Left renal pelvis (tissue), 4 donors: ENCODE measurements at regions not wholly inside any gene's neighbourhood (a gene's known extent, or its start where the extent isn't known, plus 50 kb on each side); places are given as distances from the start of the nearest gene placed in this dataset.

Experiments used
- DNase-seq, 4 donors: peaks; one replicate each; pipeline ENCODE4 v3.0.0-alpha.2; 2013; ENCODE audit warnings: low read depth in 4 of 4, low spot score in 3 of 4

- no peak for DNase-seq
Measured at GRCh38 chr4:3364634-3365314, 72.0 kb downstream of the RGS12 start.

DNA sequence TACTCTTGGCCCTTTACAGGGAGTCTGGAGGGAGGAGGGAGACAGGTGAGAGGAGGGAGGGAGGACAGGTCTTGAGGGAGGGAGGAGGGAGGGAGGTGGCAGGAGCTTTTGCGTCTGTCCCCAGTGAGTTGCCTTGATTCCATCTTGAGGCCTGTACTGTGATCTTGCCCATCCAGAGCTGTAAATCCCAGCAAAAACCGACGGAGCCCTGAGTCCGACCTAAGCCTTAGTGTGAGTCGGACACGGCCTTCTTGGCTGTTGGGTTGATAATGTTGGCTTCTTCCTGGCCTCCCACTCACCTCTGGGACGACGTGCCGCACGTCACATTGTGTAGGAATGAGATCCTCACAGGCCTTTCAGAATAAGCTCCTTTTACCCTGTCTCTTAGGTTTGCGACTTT lies 72.5 kb downstream of the RGS12 start:
- no peak for DNase-seq

DNA sequence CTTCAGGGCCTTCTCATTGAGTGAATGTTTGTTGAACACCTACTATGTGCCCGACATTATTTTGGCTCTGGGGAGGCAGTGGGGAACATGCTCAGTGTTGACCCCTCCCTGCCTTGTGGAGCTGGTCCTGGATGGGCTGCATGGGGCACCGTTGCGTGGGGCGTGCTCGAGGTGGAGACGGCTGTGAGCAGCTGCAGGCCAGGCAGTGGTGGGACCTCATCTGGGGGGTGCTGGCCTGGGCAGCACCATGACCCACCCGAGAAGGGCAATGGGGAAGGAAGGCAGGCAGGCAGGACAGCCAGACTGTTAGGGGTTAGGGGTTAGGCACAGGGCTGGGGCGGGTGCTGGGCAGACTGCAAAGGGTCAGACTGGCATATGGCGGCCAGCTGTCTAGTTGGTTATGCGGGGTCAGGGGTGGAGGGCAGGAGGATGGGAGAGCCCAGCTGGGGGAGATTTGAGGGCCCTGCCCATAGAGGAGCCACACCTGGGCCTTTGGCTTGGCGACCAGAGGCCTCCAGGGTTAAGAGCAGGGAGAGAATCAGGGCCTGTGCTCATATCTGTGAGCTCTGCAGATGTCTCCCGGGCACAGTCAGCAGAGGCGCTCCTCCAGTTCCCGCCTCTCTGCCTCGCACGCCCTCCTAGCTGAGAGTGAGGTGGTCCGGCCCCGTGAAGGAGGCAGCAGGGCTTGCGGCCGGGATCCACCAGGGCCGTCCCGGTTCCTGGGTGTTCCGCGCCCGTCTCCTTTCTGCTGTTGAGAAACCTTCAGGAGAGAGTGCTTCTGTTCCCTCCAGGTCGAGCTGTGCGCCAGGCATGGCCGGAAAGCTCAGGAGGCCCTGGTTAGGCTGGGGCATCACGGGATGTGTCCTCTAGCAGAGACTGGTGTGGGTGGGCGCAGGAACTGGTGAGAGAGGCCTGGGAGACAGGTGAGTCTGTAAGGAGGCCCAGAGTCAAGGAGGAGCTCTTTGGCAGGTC lies 73.3 kb downstream of the RGS12 start:
- DNase-seq = no peak

DNA sequence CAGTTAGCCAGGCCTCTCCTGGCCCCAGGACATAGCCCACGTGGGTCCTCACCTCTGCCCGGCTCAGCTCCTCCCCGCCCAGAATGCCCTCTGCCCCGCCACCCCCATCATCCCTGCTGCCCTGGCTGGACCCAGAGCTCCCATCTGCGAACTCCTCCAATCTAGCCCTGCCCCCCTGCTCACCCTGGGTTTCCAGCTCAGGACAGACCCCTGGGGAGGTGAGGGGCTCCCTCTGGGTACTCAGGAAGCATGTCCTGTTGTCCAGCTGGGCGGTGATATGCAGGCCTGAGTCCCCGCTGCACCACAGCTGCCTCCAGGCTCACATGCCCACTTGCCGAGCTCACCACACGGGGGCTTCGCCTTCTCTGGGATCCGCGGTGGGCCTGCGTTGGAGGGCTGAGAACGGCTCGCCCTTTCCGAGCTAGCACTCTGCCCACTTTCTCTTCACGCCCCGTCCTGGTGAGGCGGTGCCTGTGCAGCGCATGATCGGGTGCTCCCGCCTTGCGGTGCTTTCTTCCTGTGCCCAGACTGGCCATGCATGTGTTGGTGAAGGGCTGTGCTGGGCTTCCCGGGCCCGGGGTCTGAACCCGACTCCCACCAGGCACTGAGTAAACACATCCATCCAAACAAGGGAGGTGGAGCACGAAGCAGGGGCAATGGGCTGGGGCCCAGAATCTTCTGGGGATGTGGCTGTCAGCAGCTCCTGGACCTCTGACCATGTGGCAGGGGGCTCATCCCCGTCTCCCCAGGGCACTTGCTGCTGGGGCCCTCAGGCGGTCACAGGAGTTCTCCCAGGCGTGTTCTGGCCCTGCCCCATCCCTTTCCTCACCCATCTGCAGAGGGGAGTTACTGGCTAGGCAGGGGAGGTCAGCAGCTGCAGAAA lies 74.3 kb downstream of the RGS12 start:
- DNase-seq = no peak

DNA sequence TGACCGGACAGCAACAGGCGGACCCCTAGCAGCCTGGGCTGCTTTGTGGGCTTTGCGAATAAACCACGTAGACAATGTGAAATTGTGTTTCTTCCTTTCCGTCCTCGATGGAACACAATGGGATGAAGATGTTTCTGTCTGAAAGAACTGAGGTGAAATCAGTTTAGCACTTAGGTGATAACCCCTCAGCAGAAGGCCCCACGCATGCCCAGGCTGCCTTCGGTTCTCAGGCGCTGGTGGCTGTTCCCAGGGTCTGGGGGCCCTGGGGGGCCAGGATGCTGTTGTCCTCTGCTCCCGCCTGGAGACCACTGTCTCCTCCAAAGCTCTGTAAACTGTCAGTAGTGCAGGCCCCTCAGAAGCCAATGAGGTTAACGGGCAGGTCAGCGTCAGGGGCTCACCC lies 73.9 kb upstream of the HGFAC start:
- DNase-seq = no peak

DNA sequence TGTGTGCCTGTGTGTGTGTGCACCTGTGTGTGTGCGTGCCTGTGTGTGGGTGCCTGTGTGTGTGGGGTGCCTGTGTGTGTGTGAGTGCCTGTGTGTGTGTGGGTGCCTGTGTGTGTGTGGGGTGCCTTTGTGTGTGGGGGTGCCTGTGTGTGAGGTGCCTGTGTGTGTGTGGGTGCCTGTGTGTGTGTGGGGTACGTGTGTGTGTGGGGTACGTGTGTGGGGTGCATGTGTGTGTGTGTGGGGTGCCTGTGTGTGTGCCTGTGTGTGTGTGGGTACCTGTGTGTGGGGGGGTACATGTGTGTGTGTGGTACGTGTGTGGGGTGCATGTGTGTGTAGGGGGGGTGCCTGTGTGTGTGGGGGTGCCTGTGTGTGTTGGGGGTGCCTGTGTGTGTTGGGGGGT lies 73.4 kb upstream of the HGFAC start:
- DNase-seq = no peak

DNA sequence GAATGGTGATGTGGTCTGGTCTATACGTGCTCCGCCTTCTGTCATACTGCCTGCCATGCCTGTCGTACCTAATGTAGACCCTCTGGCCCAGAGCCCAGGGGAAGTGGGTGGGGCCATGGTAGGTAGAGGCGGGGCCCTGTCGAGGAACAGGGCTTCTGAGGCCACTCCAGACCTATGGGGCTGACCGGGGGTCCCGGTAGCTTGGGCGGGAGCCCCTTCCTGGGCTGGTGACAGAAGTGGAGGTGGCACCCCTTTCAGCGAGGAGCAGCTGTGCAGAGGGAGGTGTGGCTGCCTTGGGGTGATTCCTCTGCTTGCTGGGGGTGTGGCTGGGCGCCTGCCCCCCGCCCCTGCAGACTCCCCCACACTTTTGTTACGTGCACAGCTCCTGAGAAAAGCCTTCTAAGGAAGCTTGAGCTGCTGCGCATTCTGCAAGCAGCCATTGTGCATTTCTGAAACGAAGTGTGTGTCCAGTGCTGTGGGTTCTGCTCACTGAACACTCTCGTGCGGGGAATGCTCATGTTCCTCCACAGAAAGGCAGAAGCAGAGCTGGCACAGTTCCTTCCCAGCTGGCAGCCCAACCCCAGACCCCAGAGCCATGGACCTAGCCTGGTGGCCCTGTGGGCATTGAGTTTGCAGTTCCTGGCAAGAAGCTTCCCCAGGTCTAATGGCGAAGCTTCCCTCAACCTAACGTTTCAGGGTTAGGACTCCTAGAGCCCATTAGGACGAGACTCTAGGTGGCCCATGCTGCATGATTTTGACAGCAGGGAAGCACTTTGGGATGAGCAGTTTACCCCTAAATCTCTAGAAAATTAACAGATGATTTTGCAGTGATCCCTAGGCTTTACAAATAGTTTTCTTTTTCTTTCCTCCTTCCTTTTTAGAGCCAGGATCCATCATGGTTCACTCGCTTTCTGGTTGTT lies 72.7 kb upstream of the HGFAC start:
- DNase-seq = no peak

DNA sequence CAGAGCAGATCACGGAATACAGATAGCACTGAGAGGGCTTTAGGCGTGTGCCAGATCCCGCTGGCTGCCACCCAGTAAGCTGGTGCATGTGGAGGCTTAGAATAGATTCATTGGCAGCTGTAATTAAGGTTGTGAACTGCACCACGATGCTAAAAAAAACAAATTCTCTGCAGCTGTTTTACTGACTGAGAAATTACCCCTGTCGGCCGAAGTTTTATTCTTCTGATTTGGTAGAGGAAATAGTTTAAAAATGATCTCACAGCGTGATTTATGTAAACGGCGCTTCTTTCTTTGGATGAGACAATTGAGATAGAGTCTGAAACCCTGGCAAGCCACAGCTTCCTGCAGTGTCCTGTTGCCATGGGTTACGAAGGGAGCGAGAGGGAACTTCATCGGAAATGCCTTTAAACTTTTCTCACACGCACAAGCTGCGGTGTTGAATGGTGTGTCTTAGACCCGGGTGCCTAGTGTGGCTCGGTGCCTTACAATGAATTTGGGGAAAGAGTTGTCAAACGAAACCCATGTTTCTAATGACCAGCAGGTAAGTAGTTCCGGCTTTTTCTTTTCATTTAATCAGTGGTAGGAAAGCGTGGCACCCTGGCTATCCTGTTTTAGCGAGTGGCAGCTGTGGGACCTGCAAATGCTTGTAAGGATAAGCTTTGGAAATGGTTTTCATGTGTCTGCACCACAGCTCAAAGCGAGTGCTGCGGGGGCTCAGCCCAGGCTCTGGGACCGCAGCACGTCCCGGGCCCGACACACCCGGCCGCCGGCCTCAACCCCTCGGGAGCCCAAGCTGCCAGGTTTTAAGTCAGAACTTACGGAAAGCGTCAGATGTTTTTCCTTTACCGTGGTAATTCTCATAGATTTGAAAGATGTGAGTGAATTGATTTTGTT lies 71.7 kb upstream of the HGFAC start:
- DNase-seq = peak in 1 of 4 donors; percentile 48

DNA sequence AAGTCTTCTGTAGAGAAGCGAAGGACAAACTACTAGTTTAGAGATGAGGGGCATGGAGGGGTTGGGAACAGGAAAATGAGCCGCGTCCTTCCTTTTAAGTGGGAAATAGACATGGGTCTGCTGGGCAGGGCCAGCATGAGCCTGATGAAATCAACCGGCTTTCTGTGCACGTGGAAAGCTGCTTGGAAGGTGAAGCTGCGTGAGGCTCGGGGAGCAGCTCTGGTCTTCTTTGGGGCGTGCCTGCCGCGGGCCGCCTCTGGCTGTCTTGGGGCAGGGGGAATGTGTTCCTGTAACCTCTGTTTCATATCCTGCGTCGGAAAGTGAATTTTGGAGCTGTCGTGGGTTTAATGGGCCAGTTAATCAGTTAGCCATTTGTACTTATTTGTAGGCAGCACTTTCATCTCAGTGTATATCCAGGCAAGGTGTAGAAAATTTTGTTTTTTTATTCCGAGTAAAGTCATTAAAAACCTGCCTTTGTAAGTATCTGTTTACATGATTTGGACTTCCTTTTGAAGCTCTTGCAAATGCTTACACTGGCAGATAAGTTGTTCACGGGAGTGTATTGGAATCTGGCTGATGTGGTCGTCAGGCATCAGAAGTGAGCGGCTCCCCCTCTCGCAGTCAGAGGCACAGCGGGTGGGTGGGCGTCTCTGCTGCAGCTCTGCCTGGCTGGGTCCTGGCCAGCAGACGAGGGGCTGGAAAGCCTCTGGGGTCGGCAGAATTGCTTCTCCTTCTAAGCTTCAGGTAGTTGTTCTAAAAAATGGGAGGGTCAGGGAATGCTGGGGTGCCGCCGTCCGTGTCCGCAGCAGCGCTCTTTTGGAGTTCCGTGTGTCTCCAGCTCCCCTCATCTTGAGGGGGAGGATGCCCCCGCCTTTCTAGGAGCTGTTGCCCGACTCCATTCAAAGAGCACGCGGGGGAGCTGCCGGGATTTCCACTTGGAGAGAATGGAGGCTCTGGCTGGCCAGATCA lies 70.5 kb upstream of the HGFAC start:
- peak in 1 of 4 donors; percentile 36 for DNase-seq

DNA sequence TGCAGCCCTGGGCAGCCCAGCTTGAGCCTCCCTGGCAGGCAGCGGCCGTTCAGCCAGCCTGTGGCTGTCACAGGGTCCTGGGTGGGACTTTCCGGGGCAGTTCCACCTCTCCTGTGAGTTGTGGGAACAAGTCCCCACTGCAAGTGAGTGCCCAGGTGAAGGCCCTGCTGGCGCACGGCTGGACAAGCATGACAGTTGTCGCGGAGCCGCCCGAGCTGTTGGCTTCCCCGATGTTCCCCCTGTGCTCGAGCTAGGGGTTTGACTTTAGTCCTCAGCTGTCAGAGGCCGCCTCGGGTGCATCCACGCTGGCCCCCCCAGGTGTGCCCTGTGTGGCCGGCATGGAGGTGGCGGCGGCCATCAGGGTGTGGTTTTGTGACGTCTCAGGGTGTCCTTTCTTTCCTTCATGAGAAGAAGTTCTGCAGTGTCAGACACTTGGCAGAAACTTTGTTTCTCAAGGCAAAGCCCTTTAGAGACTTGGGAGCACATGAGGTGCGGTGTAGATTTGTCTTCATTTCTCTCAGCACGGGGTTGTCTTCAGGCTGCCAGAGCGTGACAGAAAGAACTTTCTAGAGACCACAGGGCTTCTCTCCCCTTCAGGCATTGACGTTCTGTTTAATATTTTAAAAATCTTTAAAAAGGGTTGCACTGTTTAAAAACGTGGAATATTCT lies 69.4 kb upstream of the HGFAC start:
- DNase-seq = no peak

GRCh38 chr4:3372933-3373465 lies 68.8 kb upstream of the HGFAC start:
- DNase-seq = no peak

DNA sequence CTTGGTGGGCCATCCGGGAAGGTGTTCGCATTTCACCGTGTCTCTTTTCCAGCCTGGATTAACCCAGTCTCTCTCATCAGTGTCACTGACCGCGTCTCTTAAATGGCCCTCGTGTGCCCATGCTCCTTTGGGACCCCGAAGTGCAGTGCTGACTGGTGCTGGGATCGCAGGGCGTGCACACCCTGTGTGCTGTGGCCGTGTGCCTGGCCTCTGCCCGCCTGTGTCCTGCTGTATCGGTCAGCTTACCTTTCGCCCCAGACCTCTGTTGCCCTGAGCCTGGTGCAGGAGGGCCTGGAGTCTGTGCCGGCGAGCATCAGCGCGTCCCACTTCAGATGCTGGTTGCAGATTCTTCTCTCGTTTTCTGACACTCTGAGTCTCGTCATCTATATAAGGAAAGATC lies 68.3 kb upstream of the HGFAC start:
- no peak for DNase-seq

- no peak for DNase-seq
Measured at GRCh38 chr4:3374011-3374645, 67.6 kb upstream of the HGFAC start.

GRCh38 chr4:3374667-3375066 lies 67.1 kb upstream of the HGFAC start:
- DNase-seq = no peak

DNA sequence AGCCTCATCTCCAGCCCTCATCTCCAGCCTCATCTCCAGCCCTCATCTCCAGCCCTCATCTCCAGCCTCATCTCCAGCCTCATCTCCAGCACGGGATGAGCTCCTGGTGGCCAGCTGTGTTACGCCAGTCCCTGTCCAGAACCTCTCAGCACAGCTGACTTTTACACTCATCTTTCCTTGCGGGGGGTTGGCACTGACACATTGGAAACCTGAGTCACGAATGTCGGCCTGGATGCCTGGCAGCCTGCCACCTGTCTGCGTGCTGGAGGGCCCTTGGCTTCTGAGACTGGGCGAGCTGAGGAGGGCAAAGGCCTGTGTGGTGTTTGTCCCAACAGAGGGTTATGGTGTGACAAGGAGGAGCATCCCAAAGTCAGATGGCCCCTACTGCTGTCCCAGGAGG lies 66.1 kb upstream of the HGFAC start:
- no peak for DNase-seq

- no peak for DNase-seq
Measured at GRCh38 chr4:3376266-3376665, 65.5 kb upstream of the HGFAC start.

- DNase-seq = no peak
Measured at GRCh38 chr4:3377557-3377956, 64.2 kb upstream of the HGFAC start.
